ENCODE measurements at regions not wholly inside any gene's neighbourhood (a gene's known extent, or its start where the extent isn't known, plus 50 kb on each side); places are given as distances from the start of the nearest gene placed in this dataset.
A peak's percentile ranks its signal among the peaks of the same experiment; 100 is the strongest.

- no peak for TF ChIP-seq CTCF (conservative IDR thresholded peaks at IDR 0.05; ENCODE audit: control insufficient read depth, insufficient read depth, low read depth, low read length)
- H3K4me3 ChIP-seq (ENCODE audit: control insufficient read depth, low read depth, low read length), result no peak overlapping the region
- DNase-seq (ENCODE audit: low read depth), result no peak
Observed at GRCh38 chr6:43974643-43975230, 152.5 kb downstream of the MRPL14 start.

DNA sequence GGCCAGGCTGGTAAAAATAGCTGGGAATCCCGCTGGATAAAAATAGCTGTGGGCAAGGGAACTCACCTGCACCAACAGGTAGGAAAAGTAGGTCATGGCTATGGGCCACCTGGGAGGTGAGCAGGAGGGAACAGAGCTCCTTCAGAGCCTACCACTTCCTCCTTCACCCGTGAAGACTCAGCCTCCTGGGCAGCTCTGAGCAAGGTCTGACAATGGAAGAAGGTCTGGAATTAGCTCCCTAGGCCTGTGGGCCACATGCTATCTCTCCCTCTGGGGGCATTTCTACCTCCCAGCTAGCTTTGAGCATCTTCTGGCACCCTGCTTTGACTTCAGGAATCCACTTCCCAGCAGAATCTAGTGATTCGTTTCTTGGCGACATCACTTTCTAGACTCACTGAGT lies 153.9 kb downstream of the MRPL14 start:
- TF ChIP-seq CTCF (conservative IDR thresholded peaks at IDR 0.05; ENCODE audit: control insufficient read depth, insufficient read depth, low read depth, low read length), result no peak
- no peak for DNase-seq (ENCODE audit: low read depth)
- H3K4me3 ChIP-seq (ENCODE audit: control insufficient read depth, low read depth, low read length), result no peak overlapping the region

GRCh38 chr6:43972913-43973300 lies 154.3 kb downstream of the MRPL14 start:
- no peak for TF ChIP-seq CTCF (conservative IDR thresholded peaks at IDR 0.05; ENCODE audit: control insufficient read depth, insufficient read depth, low read depth, low read length)
- H3K4me3 ChIP-seq (ENCODE audit: control insufficient read depth, low read depth, low read length), result no peak overlapping the region
- peak; percentile 90 for DNase-seq (ENCODE audit: low read depth)

GRCh38 chr6:43972179-43972912 lies 154.9 kb downstream of the MRPL14 start:
- TF ChIP-seq CTCF (conservative IDR thresholded peaks at IDR 0.05; ENCODE audit: control insufficient read depth, insufficient read depth, low read depth, low read length), result no peak

GRCh38 chr6:43971776-43972126 lies 155.5 kb downstream of the MRPL14 start:
- TF ChIP-seq CTCF (conservative IDR thresholded peaks at IDR 0.05; ENCODE audit: control insufficient read depth, insufficient read depth, low read depth, low read length), result no peak
- DNase-seq (ENCODE audit: low read depth), result no peak
- H3K4me3 ChIP-seq (ENCODE audit: control insufficient read depth, low read depth, low read length), result no peak overlapping the region

More at GRCh38 chr6:43972179-43972912, 154.9 kb downstream of the MRPL14 start:
- DNase-seq (ENCODE audit: low read depth), result peak; percentile 36
- no peak overlapping the region for H3K4me3 ChIP-seq (ENCODE audit: control insufficient read depth, low read depth, low read length)

GRCh38 chr6:43970913-43971775 lies 156.1 kb downstream of the MRPL14 start:
- DNase-seq (ENCODE audit: low read depth), result peak; percentile 28
- no peak for TF ChIP-seq CTCF (conservative IDR thresholded peaks at IDR 0.05; ENCODE audit: control insufficient read depth, insufficient read depth, low read depth, low read length)
- no peak overlapping the region for H3K4me3 ChIP-seq (ENCODE audit: control insufficient read depth, low read depth, low read length)
